PC-3 (cell line): ENCODE measurements at regions not wholly inside any gene's neighbourhood (a gene's known extent, or its start where the extent isn't known, plus 50 kb on each side); places are given as distances from the start of the nearest gene placed in this dataset.
A peak's percentile ranks its signal among the peaks of the same experiment; 100 is the strongest.

ENCODE experiments used
- ATAC-seq: fragments of 200-7000 bp; cut with Tn5 transposase; 2 replicates; pipeline ENCODE4 v1.9.1; 2020; ENCODE audit warnings: mild to moderate bottlenecking, moderate library complexity
- BruUV-seq: library from RNA; stranded (reverse); fragments of 400-500 nt; replicated peaks from 2 replicates; lab custom pipeline; 2021; lab: Mats Ljungman, UMichigan
- CTCF ChIA-PET: fragments of 300-600 bp; sonication (Branson Sonifier 250); formaldehyde crosslinking; loops from one replicate; lab custom pipeline; 2022; ENCODE audit warnings: antibody characterized with exemption; lab: Charles Lee
- POLR2A ChIA-PET: fragments of 300-600 bp; sonication (Branson Sonifier 250); formaldehyde crosslinking; loops from one replicate; lab custom pipeline; 2022; ENCODE audit warnings: antibody characterized with exemption; ENCODE audit not compliant: unreplicated experiment; lab: Charles Lee
- DNase-seq: peaks from one replicate; pipeline ENCODE4 v3.0.0-alpha.2; 2015
- H2AFZ ChIP-seq: fragments of 300-600 bp; sonication (generic); 2 replicates; pipeline ENCODE4 v1.6.0; 2016; ENCODE audit warnings: antibody characterized with exemption, low read length
- H3F3A ChIP-seq: fragments of 300-600 bp; sonication (generic); one replicate; pipeline ENCODE4 v1.6.0; 2017; ENCODE audit warnings: antibody characterized with exemption, low read length, control low read depth, mild to moderate bottlenecking; ENCODE audit not compliant: unreplicated experiment
- H3K27ac ChIP-seq: fragments of 300-600 bp; sonication (generic); 2 replicates; pipeline ENCODE4 v1.5.1; 2016; ENCODE audit warnings: mild to moderate bottlenecking, low read length
- H3K27me3 ChIP-seq: fragments of 300-600 bp; sonication (generic); 2 replicates; pipeline ENCODE4 v1.6.1; 2016; ENCODE audit warnings: low read length, mixed read lengths
- H3K36me3 ChIP-seq: fragments of 300-600 bp; sonication (generic); 2 replicates; pipeline ENCODE4 v1.6.1; 2016; ENCODE audit warnings: low read depth, mixed run types, low read length, mixed read lengths
- H3K4me1 ChIP-seq: fragments of 300-600 bp; sonication (generic); 2 replicates; pipeline ENCODE4 v1.5.1; 2016; ENCODE audit warnings: low read length; ENCODE audit not compliant: insufficient read depth
- H3K4me2 ChIP-seq: fragments of 300-600 bp; sonication (generic); 2 replicates; pipeline ENCODE4 v1.6.0; 2016; ENCODE audit warnings: low read length
- H3K4me3 ChIP-seq: fragments of 300-600 bp; sonication (generic); 2 replicates; pipeline ENCODE4 v1.5.1; 2016; ENCODE audit warnings: mild to moderate bottlenecking, low read length, mixed read lengths
- H3K79me2 ChIP-seq: fragments of 300-600 bp; sonication (generic); 2 replicates; pipeline ENCODE4 v1.6.1; 2017; ENCODE audit warnings: low read length, mixed read lengths
- H3K9ac ChIP-seq: fragments of 300-600 bp; sonication (generic); 2 replicates; pipeline ENCODE4 v1.6.0; 2016; ENCODE audit warnings: mild to moderate bottlenecking, low read length
- H3K9me2 ChIP-seq: fragments of 300-600 bp; sonication (generic); replicated peaks from 2 replicates; pipeline ENCODE4 v1.6.1; 2016; ENCODE audit warnings: mixed run types, low read length, mixed read lengths
- H3K9me3 ChIP-seq: fragments of 300-600 bp; sonication (generic); 2 replicates; pipeline ENCODE4 v1.6.1; 2016; ENCODE audit warnings: low read length, mixed read lengths
- H4K20me1 ChIP-seq: fragments of 300-600 bp; sonication (generic); 2 replicates; pipeline ENCODE4 v1.6.1; 2016; ENCODE audit warnings: low read length, mixed read lengths
- EZH2 ChIP-seq: fragments of 300-600 bp; sonication (generic); IDR thresholded peaks from one replicate; pipeline ENCODE4 v1.6.1; 2017; ENCODE audit warnings: antibody characterized with exemption, mild to moderate bottlenecking, low read length; ENCODE audit not compliant: unreplicated experiment
- EZH2phosphoT487 ChIP-seq: fragments of 300-600 bp; sonication (generic); IDR thresholded peaks from 2 replicates; pipeline ENCODE4 v1.6.1; 2018; ENCODE audit warnings: mild to moderate bottlenecking, antibody characterized with exemption, low read length, borderline replicate concordance
- intact Hi-C: fragments of 100-400 bp; cut with micrococcal nuclease; formaldehyde crosslinking; loops from 2 replicates; pipeline ENCODE4 v1.9.0; 2023
- TF ChIP-seq, protein P1 (sequence below): fragments of 300-600 bp; sonication (generic); conservative IDR thresholded peaks from 2 replicates; pipeline ENCODE4 v1.5.1; 2017; ENCODE audit warnings: antibody characterized with exemption, low read depth, mild to moderate bottlenecking, low read length

DNA sequence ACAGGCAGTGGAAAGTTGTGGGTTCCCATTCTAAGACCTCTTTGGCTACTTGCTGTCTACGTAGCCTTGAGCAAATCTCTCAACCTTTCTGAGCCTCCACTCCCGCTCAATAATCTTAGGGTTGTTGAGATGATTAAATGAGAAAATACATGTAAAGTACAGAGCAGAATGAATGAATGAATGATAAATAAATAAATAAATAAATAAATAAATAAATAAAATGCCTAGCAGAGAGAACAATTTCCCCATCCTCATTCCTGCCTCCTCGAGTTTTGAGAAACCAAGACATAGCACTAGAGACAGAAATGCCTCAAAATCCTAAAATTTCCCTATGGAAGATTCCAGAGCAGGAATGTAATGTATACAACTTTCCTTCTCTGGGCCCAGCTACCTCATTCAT, 128.3 kb upstream of the RAD23B start:
- BruUV-seq: no TSS peak
- ChIA-PET CTCF (no interaction called here), POLR2A (no interaction called here)
- no peak overlapping the region for H3K9ac ChIP-seq
- H3K4me3 ChIP-seq: no peak overlapping the region
- intact Hi-C loops: no loop called here
- no peaks in the 10 kb centered on the region for H3K36me3 ChIP-seq
- ATAC-seq: no peak
- no peak overlapping the region for H2AFZ ChIP-seq
- H3F3A ChIP-seq: no peaks in the 10 kb centered on the region
- H3K27me3 ChIP-seq: no peaks in the 10 kb centered on the region
- TF ChIP-seq EZH2 (no peak), EZH2phosphoT487 (no peak)
- TF ChIP-seq, protein P1, sequence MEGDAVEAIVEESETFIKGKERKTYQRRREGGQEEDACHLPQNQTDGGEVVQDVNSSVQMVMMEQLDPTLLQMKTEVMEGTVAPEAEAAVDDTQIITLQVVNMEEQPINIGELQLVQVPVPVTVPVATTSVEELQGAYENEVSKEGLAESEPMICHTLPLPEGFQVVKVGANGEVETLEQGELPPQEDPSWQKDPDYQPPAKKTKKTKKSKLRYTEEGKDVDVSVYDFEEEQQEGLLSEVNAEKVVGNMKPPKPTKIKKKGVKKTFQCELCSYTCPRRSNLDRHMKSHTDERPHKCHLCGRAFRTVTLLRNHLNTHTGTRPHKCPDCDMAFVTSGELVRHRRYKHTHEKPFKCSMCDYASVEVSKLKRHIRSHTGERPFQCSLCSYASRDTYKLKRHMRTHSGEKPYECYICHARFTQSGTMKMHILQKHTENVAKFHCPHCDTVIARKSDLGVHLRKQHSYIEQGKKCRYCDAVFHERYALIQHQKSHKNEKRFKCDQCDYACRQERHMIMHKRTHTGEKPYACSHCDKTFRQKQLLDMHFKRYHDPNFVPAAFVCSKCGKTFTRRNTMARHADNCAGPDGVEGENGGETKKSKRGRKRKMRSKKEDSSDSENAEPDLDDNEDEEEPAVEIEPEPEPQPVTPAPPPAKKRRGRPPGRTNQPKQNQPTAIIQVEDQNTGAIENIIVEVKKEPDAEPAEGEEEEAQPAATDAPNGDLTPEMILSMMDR: no peak
- no peaks in the 10 kb centered on the region for H3K4me1 ChIP-seq
- no peaks in the 10 kb centered on the region for H3K79me2 ChIP-seq
- no peak overlapping the region for H3K4me2 ChIP-seq
- no peaks in the 10 kb centered on the region for H4K20me1 ChIP-seq
- H3K9me2 ChIP-seq: no peaks in the 10 kb centered on the region
- no peaks in the 10 kb centered on the region for H3K9me3 ChIP-seq
- no peak overlapping the region for H3K27ac ChIP-seq
- DNase-seq: no peak

DNA sequence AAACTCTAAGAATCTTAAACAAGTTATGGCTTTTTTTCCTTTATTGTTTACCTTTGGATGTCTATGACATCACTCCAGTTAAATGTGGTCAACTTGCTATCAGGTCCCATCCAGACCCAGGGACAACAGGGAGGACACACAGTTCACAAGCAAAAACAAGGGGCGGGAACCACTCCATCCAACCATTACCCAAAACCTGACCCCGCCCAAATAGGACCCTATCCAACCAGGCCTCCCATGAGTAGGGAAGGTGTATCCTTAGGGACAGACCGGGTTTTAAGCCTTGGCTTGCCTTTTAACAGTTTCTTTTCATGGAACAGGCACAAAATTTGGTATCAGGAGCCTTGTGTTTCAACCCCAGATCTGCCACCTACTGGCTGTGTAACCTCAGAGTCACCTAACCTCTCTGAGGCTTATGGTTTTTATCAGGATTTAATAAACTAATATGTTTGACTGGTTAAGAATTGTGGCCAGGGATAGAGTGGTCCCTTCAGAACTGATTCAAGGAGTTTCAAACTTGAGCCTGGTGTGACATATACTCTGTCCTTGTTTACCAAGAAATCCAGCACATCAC, 127.7 kb upstream of the RAD23B start:
- Histone ChIP-seq H3K4me3 (no peak overlapping the region), H3K27ac (no peak overlapping the region), H3K9me2 (no peaks in the 10 kb centered on the region), H3K4me2 (no peak overlapping the region), H3K9me3 (no peaks in the 10 kb centered on the region), H2AFZ (no peak overlapping the region), H4K20me1 (no peaks in the 10 kb centered on the region), H3F3A (no peaks in the 10 kb centered on the region), H3K36me3 (no peaks in the 10 kb centered on the region), H3K79me2 (no peaks in the 10 kb centered on the region), H3K9ac (no peak overlapping the region), H3K4me1 (no peaks in the 10 kb centered on the region), H3K27me3 (no peaks in the 10 kb centered on the region)
- intact Hi-C loops: no loop called here
- BruUV-seq: no TSS peak
- ATAC-seq (no peak), DNase-seq (no peak)
- ChIA-PET POLR2A (no interaction called here), CTCF (no interaction called here)
- no peak for TF ChIP-seq EZH2
- TF ChIP-seq, protein P1: peak; percentile 41; the same call in 1 of the 2 replicates

DNA sequence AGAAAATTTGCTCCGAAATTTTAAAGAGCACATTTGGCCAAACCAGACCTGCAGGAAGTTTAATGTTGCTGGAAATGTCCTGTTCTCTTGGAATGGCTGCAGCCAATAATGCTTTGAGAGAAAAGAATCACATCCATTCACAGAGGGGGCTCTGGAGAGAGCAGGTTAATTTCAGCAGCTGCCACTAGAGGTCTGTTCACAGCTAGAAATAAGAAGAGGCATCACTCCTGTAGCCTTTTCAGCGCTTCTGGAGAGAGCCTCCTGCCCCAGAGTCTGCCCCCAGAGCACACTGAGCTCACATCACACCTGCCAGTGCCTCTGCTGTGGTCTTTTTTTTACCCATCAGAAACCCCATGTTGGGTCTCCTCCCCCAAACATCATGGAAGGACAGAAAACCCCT, 124.8 kb upstream of the RAD23B start:
- Histone ChIP-seq H4K20me1 (no peaks in the 10 kb centered on the region), H3K36me3 (no peaks in the 10 kb centered on the region), H3K4me1 (no peaks in the 10 kb centered on the region), H3K4me3 (no peak overlapping the region), H3F3A (no peaks in the 10 kb centered on the region), H3K4me2 (no peak overlapping the region), H3K9ac (no peak overlapping the region), H3K27ac (no peak overlapping the region), H3K9me2 (no peaks in the 10 kb centered on the region), H3K27me3 (no peaks in the 10 kb centered on the region), H3K9me3 (no peaks in the 10 kb centered on the region), H2AFZ (no peak overlapping the region), H3K79me2 (no peaks in the 10 kb centered on the region)
- intact Hi-C loops: no loop called here
- DNase-seq (peak; percentile 34), ATAC-seq (peak; percentile 57; the same call in 1 of the 2 replicates)
- TF ChIP-seq EZH2phosphoT487 (no peak), EZH2 (no peak)
- TF ChIP-seq, protein P1: peak; percentile 56
- ChIA-PET CTCF (interaction anchor here (0.7 kb wide), 1 partner anchor 15 kb away, joined by 3 read pairs; no protein-coding TSS in a partner anchor), POLR2A (no interaction called here)
- BruUV-seq: no TSS peak
